ENCODE measurements at regions not wholly inside any gene's neighbourhood (a gene's known extent, or its start where the extent isn't known, plus 50 kb on each side); places are given as distances from the start of the nearest gene placed in this dataset.

DNA sequence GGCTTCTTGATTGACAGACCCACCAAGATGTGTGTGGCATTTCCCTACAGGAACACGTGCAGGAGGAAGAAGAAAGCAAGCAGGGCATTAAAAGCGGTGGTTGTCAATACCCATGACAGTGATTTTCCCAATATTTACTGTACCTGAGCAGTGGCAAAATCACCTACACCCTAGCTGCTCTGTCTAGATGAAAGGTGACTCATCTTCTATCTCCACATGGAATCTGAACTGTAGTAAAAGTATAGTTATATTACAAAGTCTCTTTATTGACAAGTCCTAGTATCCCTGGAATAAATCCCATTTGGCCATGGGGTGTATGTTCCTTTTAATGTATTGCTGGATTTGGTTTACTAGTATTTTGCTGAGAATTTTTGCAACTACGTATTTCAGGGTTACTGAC lies 458.8 kb upstream of the SORCS1 start:
- Histone ChIP-seq H3K27ac (ENCODE audit: poor library complexity, severe bottlenecking) (no peak overlapping the region), H3K4me1 (ENCODE audit: insufficient read depth, poor library complexity, severe bottlenecking) (peaks cover 7% of the 10 kb centered on the region), H3K36me3 (ENCODE audit: low read depth) (no peaks in the 10 kb centered on the region), H3K27me3 (ENCODE audit: insufficient read depth, poor library complexity, severe bottlenecking) (no peaks in the 10 kb centered on the region), H3K4me3 (ENCODE audit: severe bottlenecking) (no peak overlapping the region), H3K9me3 (ENCODE audit: severe bottlenecking) (no peaks in the 10 kb centered on the region)
- DNase-seq (ENCODE audit: low spot score), result no peak
- TF ChIP-seq, protein P1, sequence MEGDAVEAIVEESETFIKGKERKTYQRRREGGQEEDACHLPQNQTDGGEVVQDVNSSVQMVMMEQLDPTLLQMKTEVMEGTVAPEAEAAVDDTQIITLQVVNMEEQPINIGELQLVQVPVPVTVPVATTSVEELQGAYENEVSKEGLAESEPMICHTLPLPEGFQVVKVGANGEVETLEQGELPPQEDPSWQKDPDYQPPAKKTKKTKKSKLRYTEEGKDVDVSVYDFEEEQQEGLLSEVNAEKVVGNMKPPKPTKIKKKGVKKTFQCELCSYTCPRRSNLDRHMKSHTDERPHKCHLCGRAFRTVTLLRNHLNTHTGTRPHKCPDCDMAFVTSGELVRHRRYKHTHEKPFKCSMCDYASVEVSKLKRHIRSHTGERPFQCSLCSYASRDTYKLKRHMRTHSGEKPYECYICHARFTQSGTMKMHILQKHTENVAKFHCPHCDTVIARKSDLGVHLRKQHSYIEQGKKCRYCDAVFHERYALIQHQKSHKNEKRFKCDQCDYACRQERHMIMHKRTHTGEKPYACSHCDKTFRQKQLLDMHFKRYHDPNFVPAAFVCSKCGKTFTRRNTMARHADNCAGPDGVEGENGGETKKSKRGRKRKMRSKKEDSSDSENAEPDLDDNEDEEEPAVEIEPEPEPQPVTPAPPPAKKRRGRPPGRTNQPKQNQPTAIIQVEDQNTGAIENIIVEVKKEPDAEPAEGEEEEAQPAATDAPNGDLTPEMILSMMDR (IDR thresholded peaks at IDR 0.05; ENCODE audit: poor library complexity, severe bottlenecking), result no peak
- peak; percentile 35; the same call in 1 of the 3 replicates for ATAC-seq (ENCODE audit: low read depth)

DNA sequence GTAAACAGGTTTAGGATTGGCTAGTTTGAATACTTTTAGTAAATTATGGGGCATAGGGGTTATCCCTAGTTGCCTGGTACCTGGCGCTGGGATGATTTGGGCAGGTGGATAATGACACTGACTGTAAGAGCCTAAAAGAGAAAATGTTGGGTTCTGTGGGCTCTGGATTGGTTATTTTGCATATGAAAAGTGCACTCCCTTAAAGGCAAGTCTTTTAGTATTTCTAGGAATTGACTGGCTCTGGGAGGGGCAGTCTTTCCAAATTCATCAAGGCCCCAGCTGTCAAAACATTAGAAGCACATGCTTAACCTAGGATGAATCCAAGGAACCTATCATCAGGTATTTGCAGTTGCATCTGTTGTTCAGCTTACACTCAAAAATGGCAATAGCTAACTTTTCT lies 454.6 kb upstream of the SORCS1 start:
- Histone ChIP-seq H3K27ac (ENCODE audit: poor library complexity, severe bottlenecking) (peak overlapping the region; percentile 51), H3K4me3 (ENCODE audit: severe bottlenecking) (no peak overlapping the region), H3K9me3 (ENCODE audit: severe bottlenecking) (no peaks in the 10 kb centered on the region), H3K27me3 (ENCODE audit: insufficient read depth, poor library complexity, severe bottlenecking) (no peaks in the 10 kb centered on the region), H3K4me1 (ENCODE audit: insufficient read depth, poor library complexity, severe bottlenecking) (peaks cover 41% of the 10 kb centered on the region), H3K36me3 (ENCODE audit: low read depth) (no peaks in the 10 kb centered on the region)
- no peak for DNase-seq (ENCODE audit: low spot score)
- TF ChIP-seq, protein P1 (IDR thresholded peaks at IDR 0.05; ENCODE audit: poor library complexity, severe bottlenecking), result no peak
- no peak for ATAC-seq (ENCODE audit: low read depth)

DNA sequence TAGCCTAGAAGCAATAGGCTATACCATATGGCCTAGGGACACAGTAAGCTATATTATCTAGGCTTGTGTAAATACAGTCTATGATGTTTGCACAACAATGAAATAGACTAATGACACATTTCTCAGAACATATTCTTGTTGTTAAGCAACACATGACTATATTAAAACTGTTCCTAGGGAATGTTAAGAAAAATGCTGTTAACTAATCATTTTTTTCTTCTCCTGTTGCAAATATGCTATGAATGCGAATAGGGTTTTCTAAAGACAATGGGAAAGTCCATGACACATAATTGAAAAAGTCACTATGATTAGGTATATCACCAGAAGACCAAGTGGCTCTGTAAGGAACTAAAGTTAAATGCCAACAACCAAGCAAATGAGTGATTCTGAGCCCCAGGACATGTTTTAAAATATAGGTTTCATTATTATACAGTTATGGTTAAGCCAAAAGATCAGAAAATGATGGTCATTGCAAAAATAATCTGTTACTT lies 454.0 kb upstream of the SORCS1 start:
- no peaks in the 10 kb centered on the region for H3K36me3 ChIP-seq (ENCODE audit: low read depth)
- H3K27me3 ChIP-seq (ENCODE audit: insufficient read depth, poor library complexity, severe bottlenecking), result no peaks in the 10 kb centered on the region
- no peak overlapping the region for H3K4me3 ChIP-seq (ENCODE audit: severe bottlenecking)
- TF ChIP-seq, protein P1 (IDR thresholded peaks at IDR 0.05; ENCODE audit: poor library complexity, severe bottlenecking), result no peak
- peak overlapping the region; percentile 51 for H3K27ac ChIP-seq (ENCODE audit: poor library complexity, severe bottlenecking)
- peaks cover 41% of the 10 kb centered on the region for H3K4me1 ChIP-seq (ENCODE audit: insufficient read depth, poor library complexity, severe bottlenecking)
- peak; percentile 78 for ATAC-seq (ENCODE audit: low read depth)
- no peaks in the 10 kb centered on the region for H3K9me3 ChIP-seq (ENCODE audit: severe bottlenecking)
- no peak for DNase-seq (ENCODE audit: low spot score)

DNA sequence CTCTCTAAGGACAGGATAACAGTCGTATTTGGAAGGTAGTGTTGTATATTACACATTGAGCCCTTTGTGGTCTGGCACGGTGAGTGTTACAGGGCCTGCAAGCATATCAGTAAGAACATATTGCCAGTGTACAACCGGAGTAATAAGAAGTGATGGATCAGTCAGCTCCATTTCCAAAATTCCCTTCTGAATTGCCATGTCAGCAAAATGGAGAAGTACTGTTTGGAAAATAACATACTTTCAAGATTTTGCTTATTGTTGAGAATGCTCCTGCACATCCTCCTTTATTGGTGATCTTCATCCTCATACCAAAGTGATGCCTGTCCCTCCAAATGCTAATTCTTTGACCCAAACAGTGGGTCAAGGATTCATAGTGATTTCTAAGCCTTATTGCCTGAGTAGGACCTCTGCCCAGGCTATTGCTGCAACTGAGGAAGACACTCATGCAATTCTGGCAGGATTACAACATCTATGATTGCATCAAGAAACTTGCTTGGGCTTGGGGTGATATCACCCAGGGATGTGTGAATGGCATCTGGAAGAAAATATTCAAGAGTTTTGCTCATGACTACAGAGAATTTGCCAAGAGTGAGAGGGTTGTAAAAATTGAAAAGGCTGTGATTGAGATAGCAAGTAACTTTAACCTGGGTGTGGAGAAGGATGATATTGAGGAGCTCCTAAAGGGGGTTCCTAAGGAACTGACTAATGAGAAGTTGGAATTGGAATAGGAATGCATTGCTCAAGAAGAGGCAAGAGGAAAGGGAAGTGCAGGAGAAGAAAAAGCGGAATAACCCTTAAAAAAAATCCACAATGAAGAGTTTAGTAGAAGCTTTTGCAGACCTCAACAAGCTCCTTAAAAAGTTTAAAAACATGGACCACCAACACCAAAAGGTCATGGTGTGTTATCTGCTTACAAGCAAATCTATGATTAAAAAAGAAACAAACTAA lies 452.2 kb upstream of the SORCS1 start:
- ATAC-seq (ENCODE audit: low read depth), result peak; percentile 53
- TF ChIP-seq, protein P1 (IDR thresholded peaks at IDR 0.05; ENCODE audit: poor library complexity, severe bottlenecking), result no peak
- H3K9me3 ChIP-seq (ENCODE audit: severe bottlenecking), result no peaks in the 10 kb centered on the region
- H3K4me1 ChIP-seq (ENCODE audit: insufficient read depth, poor library complexity, severe bottlenecking), result peaks cover 43% of the 10 kb centered on the region
- peak overlapping the region; percentile 51 for H3K27ac ChIP-seq (ENCODE audit: poor library complexity, severe bottlenecking)
- no peak for DNase-seq (ENCODE audit: low spot score)
- H3K4me3 ChIP-seq (ENCODE audit: severe bottlenecking), result no peak overlapping the region
- no peaks in the 10 kb centered on the region for H3K27me3 ChIP-seq (ENCODE audit: insufficient read depth, poor library complexity, severe bottlenecking)
- no peaks in the 10 kb centered on the region for H3K36me3 ChIP-seq (ENCODE audit: low read depth)

DNA sequence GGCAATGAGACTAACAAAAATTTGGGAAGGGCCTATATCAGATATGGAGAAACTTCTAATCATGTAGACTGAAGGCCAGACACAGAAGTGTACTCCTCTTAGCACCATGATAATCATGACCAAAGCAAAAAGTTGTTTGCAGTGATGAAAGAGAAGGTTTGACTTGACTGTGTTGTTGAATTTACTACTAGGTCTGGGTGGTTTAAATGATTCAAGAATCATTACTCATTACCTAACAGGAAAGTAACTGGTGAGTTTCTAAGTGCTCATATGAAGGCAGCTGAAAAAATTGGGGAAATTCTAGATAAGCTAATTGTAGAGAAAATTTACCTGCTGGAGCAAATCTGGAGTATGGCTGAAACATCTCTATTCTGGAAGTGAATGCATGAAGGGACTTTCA lies 451.5 kb upstream of the SORCS1 start:
- H3K36me3 ChIP-seq (ENCODE audit: low read depth), result no peaks in the 10 kb centered on the region
- peak overlapping the region; percentile 51 for H3K27ac ChIP-seq (ENCODE audit: poor library complexity, severe bottlenecking)
- H3K9me3 ChIP-seq (ENCODE audit: severe bottlenecking), result no peaks in the 10 kb centered on the region
- no peaks in the 10 kb centered on the region for H3K27me3 ChIP-seq (ENCODE audit: insufficient read depth, poor library complexity, severe bottlenecking)
- TF ChIP-seq, protein P1 (IDR thresholded peaks at IDR 0.05; ENCODE audit: poor library complexity, severe bottlenecking), result no peak
- peaks cover 50% of the 10 kb centered on the region for H3K4me1 ChIP-seq (ENCODE audit: insufficient read depth, poor library complexity, severe bottlenecking)
- no peak for ATAC-seq (ENCODE audit: low read depth)
- H3K4me3 ChIP-seq (ENCODE audit: severe bottlenecking), result no peak overlapping the region
- DNase-seq (ENCODE audit: low spot score), result no peak
